Vagina (tissue), 2 donors: ENCODE measurements at regions not wholly inside any gene's neighbourhood (a gene's known extent, or its start where the extent isn't known, plus 50 kb on each side); places are given as distances from the start of the nearest gene placed in this dataset.

Experiments used
- DNase-seq, 2 donors: peaks; one replicate each; pipeline ENCODE4 v3.0.0-alpha.2; 2017; ENCODE audit errors: extremely low spot score in 2 of 2
- H3K27ac ChIP-seq: fragments of 200-600 bp; sonication (generic); one replicate; pipeline ENCODE4 v1.5.1; 2019
- H3K27me3 ChIP-seq: fragments of 200-600 bp; sonication (generic); one replicate; pipeline ENCODE4 v1.5.1; 2019
- H3K36me3 ChIP-seq, 2 donors: fragments of 200-600 bp; sonication (generic); one replicate each; pipeline ENCODE4 v1.5.1; 2017 to 2019
- H3K4me1 ChIP-seq: fragments of 200-600 bp; sonication (generic); one replicate; pipeline ENCODE4 v1.5.1; 2019
- H3K4me3 ChIP-seq, 2 donors: fragments of 200-600 bp; sonication (generic); 1 replicate in 1 of 2; 2 replicates in 1 of 2; pipeline ENCODE4 v1.5.1; 2016 to 2019
- H3K9me3 ChIP-seq: fragments of 200-600 bp; sonication (generic); one replicate; pipeline ENCODE4 v1.5.1; 2019
- CTCF ChIP-seq, 3 experiments: fragments of 450-650 bp in 2 of 3; fragments of 200-600 bp in 1 of 3; sonication (generic) in 1 of 3; IDR thresholded peaks; one replicate each; pipeline ENCODE4 v1.5.1; 2017 to 2019; ENCODE audit warnings: antibody characterized with exemption in 3 of 3, mild to moderate bottlenecking in 2 of 3, moderate library complexity in 2 of 3
- POLR2A ChIP-seq, 2 donors: fragments of 450-650 bp; IDR thresholded peaks; one replicate each; pipeline ENCODE4 v1.6.1; 2017; ENCODE audit warnings: antibody characterized with exemption in 2 of 2, mild to moderate bottlenecking in 2 of 2, moderate library complexity in 2 of 2
- POLR2AphosphoS5 ChIP-seq, 2 donors: sonication (generic); formaldehyde crosslinking; IDR thresholded peaks; one replicate each; pipeline ENCODE4 v1.9.0; 2017; ENCODE audit warnings: antibody characterized with exemption in 2 of 2, mild to moderate bottlenecking in 2 of 2, low read depth in 1 of 2; ENCODE audit not compliant: insufficient read depth in 1 of 2
- intact Hi-C: fragments of 100-400 bp; cut with DNase I; formaldehyde crosslinking; loops from one replicate; pipeline ENCODE4 v1.15.1; 2023

DNA sequence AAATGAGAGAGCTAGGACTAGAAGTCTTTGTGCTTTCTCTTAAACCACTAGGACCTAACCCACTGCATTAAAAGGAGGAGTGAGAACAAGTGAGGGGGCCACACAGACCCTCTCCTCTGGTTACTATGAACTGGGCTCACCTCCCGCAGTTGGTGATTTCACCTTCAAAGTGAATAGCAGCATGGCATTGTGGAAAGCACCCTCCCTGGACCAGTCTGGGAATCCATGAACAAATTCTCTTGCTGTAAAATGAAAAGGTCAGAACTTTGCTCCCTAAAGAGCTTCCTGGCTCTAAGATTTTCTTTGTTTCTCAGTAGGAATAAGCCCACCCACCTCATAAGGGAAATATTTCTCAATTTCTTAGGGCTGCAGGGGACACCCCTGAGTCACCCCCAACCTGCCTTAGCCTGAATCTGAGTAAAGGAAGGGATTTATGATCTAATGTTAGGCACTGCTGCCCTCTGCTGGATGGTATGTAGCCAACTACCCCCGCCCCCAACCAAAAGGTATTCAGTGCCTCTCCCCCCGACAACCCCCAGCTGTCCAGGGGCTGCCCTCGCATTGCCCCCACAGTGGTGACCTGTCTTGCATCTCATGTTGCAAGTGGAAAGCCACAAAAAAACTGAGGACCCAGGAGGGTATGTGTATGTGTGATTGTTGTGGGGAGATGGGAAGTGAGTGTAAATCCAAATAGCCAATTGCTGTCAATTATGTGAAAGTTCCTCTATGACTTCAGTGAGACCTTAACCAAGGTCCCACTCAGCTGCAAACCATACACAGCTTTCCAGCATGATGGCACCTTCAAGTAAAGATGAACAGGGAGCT is 230.9 kb upstream of the SLC14A2 start:
- H3K27me3 ChIP-seq, result no peaks in the 10 kb centered on the region
- intact Hi-C loops, result no loop called here
- H3K4me1 ChIP-seq, result peaks cover 9% of the 10 kb centered on the region
- no peaks in the 10 kb centered on the region for H3K36me3 ChIP-seq
- DNase-seq, result no peak
- H3K4me3 ChIP-seq, result no peak overlapping the region
- TF ChIP-seq POLR2A (IDR thresholded peaks at IDR 0.05) (no peak), CTCF (IDR thresholded peaks at IDR 0.05) (peak; percentile 33 to 72 (median 61))
- no peaks in the 10 kb centered on the region for H3K9me3 ChIP-seq
- no peak overlapping the region for H3K27ac ChIP-seq

- intact Hi-C loops, result no loop called here
- Histone ChIP-seq H3K4me3 (no peak overlapping the region), H3K27me3 (no peaks in the 10 kb centered on the region), H3K9me3 (no peaks in the 10 kb centered on the region), H3K27ac (no peak overlapping the region), H3K4me1 (peaks cover 9% of the 10 kb centered on the region), H3K36me3 (no peaks in the 10 kb centered on the region)
- no peak for DNase-seq
- no peak for TF ChIP-seq CTCF (IDR thresholded peaks at IDR 0.05)
- no peak for TF ChIP-seq POLR2A (IDR thresholded peaks at IDR 0.05)
- TF ChIP-seq POLR2AphosphoS5 (IDR thresholded peaks at IDR 0.05; ENCODE audit: insufficient read depth in 1 of 2, low read depth in 1 of 2), result no peak
These were observed 230.3 kb upstream of the SLC14A2 start for GRCh38 chr18:45384962-45385315.

GRCh38 chr18:45386041-45386655 is 229.1 kb upstream of the SLC14A2 start:
- Histone ChIP-seq H3K27ac (no peak overlapping the region), H3K4me1 (peaks cover 9% of the 10 kb centered on the region), H3K4me3 (no peak overlapping the region), H3K27me3 (no peaks in the 10 kb centered on the region), H3K36me3 (no peaks in the 10 kb centered on the region), H3K9me3 (no peaks in the 10 kb centered on the region)
- intact Hi-C loops, result no loop called here
- no peak for DNase-seq
- TF ChIP-seq POLR2A (IDR thresholded peaks at IDR 0.05), result no peak
- TF ChIP-seq POLR2AphosphoS5 (IDR thresholded peaks at IDR 0.05; ENCODE audit: insufficient read depth in 1 of 2, low read depth in 1 of 2), result no peak
- TF ChIP-seq CTCF (IDR thresholded peaks at IDR 0.05), result no peak

GRCh38 chr18:45387229-45387628 is 228.0 kb upstream of the SLC14A2 start:
- TF ChIP-seq CTCF (IDR thresholded peaks at IDR 0.05), result no peak
- TF ChIP-seq POLR2A (IDR thresholded peaks at IDR 0.05), result no peak
- TF ChIP-seq POLR2AphosphoS5 (IDR thresholded peaks at IDR 0.05; ENCODE audit: insufficient read depth in 1 of 2, low read depth in 1 of 2), result no peak
- H3K4me3 ChIP-seq, result no peak overlapping the region
- peaks cover 9% of the 10 kb centered on the region for H3K4me1 ChIP-seq
- intact Hi-C loops, result no loop called here
- no peak overlapping the region for H3K27ac ChIP-seq
- H3K9me3 ChIP-seq, result no peaks in the 10 kb centered on the region
- DNase-seq, result no peak
- no peaks in the 10 kb centered on the region for H3K27me3 ChIP-seq
- no peaks in the 10 kb centered on the region for H3K36me3 ChIP-seq

DNA sequence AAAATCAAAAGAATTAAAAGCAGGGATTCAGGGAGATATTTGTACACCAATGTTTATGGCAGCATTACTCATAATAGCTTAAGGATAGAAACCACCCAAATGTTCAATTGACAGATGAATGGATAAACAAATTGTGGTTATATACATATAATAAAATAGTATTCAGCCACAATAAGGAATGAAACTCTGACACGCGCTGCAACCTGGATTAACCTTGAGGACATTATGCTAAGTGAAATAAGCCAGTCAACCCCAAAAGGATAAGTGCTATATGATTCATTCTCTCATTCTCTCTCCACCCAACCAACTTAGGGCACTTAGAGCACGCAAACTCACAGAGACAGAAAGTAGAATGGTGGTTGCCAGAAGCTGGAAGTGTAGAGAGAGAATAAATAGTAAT is 216.8 kb upstream of the SLC14A2 start:
- Histone ChIP-seq H3K9me3 (no peaks in the 10 kb centered on the region), H3K4me1 (no peaks in the 10 kb centered on the region), H3K27me3 (no peaks in the 10 kb centered on the region), H3K36me3 (no peaks in the 10 kb centered on the region), H3K27ac (no peak overlapping the region), H3K4me3 (no peak overlapping the region)
- DNase-seq, result no peak
- TF ChIP-seq CTCF (IDR thresholded peaks at IDR 0.05) (no peak), POLR2A (IDR thresholded peaks at IDR 0.05) (no peak), POLR2AphosphoS5 (IDR thresholded peaks at IDR 0.05; ENCODE audit: insufficient read depth in 1 of 2, low read depth in 1 of 2) (no peak)
- intact Hi-C loops, result no loop called here
